ENCODE measurements at regions not wholly inside any gene's neighbourhood (a gene's known extent, or its start where the extent isn't known, plus 50 kb on each side); places are given as distances from the start of the nearest gene placed in this dataset.

- TF ChIP-seq TEAD4 (IDR thresholded peaks at IDR 0.05) (no peak), NFIC (IDR thresholded peaks at IDR 0.05) (no peak), EGR1 (IDR thresholded peaks at IDR 0.05) (no peak), RAD21 (IDR thresholded peaks at IDR 0.05; ENCODE audit: low read depth) (no peak), MAX (IDR thresholded peaks at IDR 0.05) (no peak), TAF1 (IDR thresholded peaks at IDR 0.05; ENCODE audit: low read depth) (no peak), EP300 (IDR thresholded peaks at IDR 0.05; ENCODE audit: borderline replicate concordance) (no peak), CEBPB (IDR thresholded peaks at IDR 0.05) (no peak), FOXM1 (IDR thresholded peaks at IDR 0.05; ENCODE audit: borderline replicate concordance, low read depth) (no peak), ZBTB7A (IDR thresholded peaks at IDR 0.05; ENCODE audit: low read depth) (no peak), REST (IDR thresholded peaks at IDR 0.05; ENCODE audit: low read depth) (no peak), YY1 (IDR thresholded peaks at IDR 0.05; ENCODE audit: low read depth) (no peak), TCF12 (IDR thresholded peaks at IDR 0.05; ENCODE audit: low read depth) (no peak), CREB1 (IDR thresholded peaks at IDR 0.05; ENCODE audit: low read depth) (no peak)
- TF ChIP-seq, protein P1, sequence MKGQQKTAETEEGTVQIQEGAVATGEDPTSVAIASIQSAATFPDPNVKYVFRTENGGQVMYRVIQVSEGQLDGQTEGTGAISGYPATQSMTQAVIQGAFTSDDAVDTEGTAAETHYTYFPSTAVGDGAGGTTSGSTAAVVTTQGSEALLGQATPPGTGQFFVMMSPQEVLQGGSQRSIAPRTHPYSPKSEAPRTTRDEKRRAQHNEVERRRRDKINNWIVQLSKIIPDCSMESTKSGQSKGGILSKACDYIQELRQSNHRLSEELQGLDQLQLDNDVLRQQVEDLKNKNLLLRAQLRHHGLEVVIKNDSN (IDR thresholded peaks at IDR 0.05) = no peak
Observed at GRCh38 chr6:137808836-137809315, 58.2 kb upstream of the TNFAIP3 start.

- TF ChIP-seq CREB1 (IDR thresholded peaks at IDR 0.05; ENCODE audit: low read depth) = no peak
- no peak for TF ChIP-seq ZBTB7A (IDR thresholded peaks at IDR 0.05; ENCODE audit: low read depth)
- TF ChIP-seq EGR1 (IDR thresholded peaks at IDR 0.05) = no peak
- TF ChIP-seq, protein P1 (IDR thresholded peaks at IDR 0.05) = no peak
- no peak for TF ChIP-seq CEBPB (IDR thresholded peaks at IDR 0.05)
- no peak for TF ChIP-seq REST (IDR thresholded peaks at IDR 0.05; ENCODE audit: low read depth)
- no peak for TF ChIP-seq TEAD4 (IDR thresholded peaks at IDR 0.05)
- no peak for TF ChIP-seq NFIC (IDR thresholded peaks at IDR 0.05)
- TF ChIP-seq TCF12 (IDR thresholded peaks at IDR 0.05; ENCODE audit: low read depth) = no peak
- TF ChIP-seq MAX (IDR thresholded peaks at IDR 0.05) = no peak
Observed at GRCh38 chr6:137810554-137811120, 56.4 kb upstream of the TNFAIP3 start.

- TF ChIP-seq RAD21 (IDR thresholded peaks at IDR 0.05; ENCODE audit: low read depth) = no peak
- TF ChIP-seq, protein P1 (IDR thresholded peaks at IDR 0.05) = peak; percentile 14; the same call in 1 of the 2 replicates
Observed at GRCh38 chr6:137811121-137811915, 55.7 kb upstream of the TNFAIP3 start.

DNA sequence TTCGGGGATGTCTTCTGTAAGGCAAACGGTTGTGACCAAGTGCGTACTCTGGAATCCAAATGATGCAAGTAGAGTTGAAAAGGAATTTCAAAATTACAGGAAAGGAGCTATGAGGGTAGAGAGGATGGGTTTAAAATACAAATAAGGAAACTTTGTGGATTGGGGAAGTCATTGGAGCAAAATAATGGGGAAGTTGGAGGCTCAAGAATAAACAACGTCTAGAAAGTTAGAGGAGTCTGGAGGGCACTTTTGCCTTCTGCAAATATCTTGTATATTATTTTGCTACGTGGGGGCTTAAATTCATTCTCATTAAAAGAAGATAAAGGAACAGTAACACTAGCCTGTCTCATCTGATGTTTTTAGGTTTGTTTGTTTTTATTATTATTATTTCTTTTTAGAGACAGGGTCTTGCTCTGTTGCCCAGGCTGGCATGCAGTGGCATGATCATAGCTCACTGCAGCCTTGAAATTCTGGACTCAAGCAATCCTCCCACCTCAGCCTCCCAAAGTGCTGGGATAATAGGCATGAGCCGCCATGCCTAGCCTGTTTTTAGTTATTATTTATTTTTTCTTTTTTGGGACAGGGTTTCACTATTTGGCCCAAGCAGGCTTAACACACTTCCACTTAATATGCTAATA lies 55.0 kb upstream of the TNFAIP3 start:
- TF ChIP-seq YY1 (IDR thresholded peaks at IDR 0.05; ENCODE audit: low read depth) = no peak
- TF ChIP-seq EGR1 (IDR thresholded peaks at IDR 0.05) = no peak
- no peak for TF ChIP-seq ZBTB7A (IDR thresholded peaks at IDR 0.05; ENCODE audit: low read depth)
- TF ChIP-seq NFIC (IDR thresholded peaks at IDR 0.05) = no peak
- no peak for TF ChIP-seq FOXM1 (IDR thresholded peaks at IDR 0.05; ENCODE audit: borderline replicate concordance, low read depth)
- TF ChIP-seq EP300 (IDR thresholded peaks at IDR 0.05; ENCODE audit: borderline replicate concordance) = no peak
- no peak for TF ChIP-seq REST (IDR thresholded peaks at IDR 0.05; ENCODE audit: low read depth)
- no peak for TF ChIP-seq TAF1 (IDR thresholded peaks at IDR 0.05; ENCODE audit: low read depth)
- TF ChIP-seq TEAD4 (IDR thresholded peaks at IDR 0.05) = no peak
- TF ChIP-seq, protein P1 (IDR thresholded peaks at IDR 0.05) = no peak
- no peak for TF ChIP-seq RAD21 (IDR thresholded peaks at IDR 0.05; ENCODE audit: low read depth)
- no peak for TF ChIP-seq CREB1 (IDR thresholded peaks at IDR 0.05; ENCODE audit: low read depth)
- no peak for TF ChIP-seq MAX (IDR thresholded peaks at IDR 0.05)
- no peak for TF ChIP-seq CEBPB (IDR thresholded peaks at IDR 0.05)
- TF ChIP-seq TCF12 (IDR thresholded peaks at IDR 0.05; ENCODE audit: low read depth) = no peak
